ENCODE measurements at regions not wholly inside any gene's neighbourhood (a gene's known extent, or its start where the extent isn't known, plus 50 kb on each side); places are given as distances from the start of the nearest gene placed in this dataset.
A peak's percentile ranks its signal among the peaks of the same experiment; 100 is the strongest.
"Not testable (repeated sequence)": the region's sequence is repeated elsewhere in the genome, so short reads cannot be mapped to it uniquely, and the experiment has no call there.

GRCh38 chr1:89436856-89437255, 73.0 kb downstream of the GBP6 start:
- DNase-seq = no peak

- DNase-seq = not testable (repeated sequence)
Observed at GRCh38 chr1:89438301-89438700, 74.4 kb downstream of the GBP6 start.

GRCh38 chr1:89440911-89441310, 77.1 kb downstream of the GBP6 start:
- no peak for DNase-seq

- no peak for DNase-seq
Observed at GRCh38 chr1:89444791-89445190, 79.8 kb upstream of the LRRC8B start.

GRCh38 chr1:89451011-89451410, 73.6 kb upstream of the LRRC8B start:
- no peak for DNase-seq

- DNase-seq = no peak
Observed at GRCh38 chr1:89453123-89453972, 71.3 kb upstream of the LRRC8B start.

DNA sequence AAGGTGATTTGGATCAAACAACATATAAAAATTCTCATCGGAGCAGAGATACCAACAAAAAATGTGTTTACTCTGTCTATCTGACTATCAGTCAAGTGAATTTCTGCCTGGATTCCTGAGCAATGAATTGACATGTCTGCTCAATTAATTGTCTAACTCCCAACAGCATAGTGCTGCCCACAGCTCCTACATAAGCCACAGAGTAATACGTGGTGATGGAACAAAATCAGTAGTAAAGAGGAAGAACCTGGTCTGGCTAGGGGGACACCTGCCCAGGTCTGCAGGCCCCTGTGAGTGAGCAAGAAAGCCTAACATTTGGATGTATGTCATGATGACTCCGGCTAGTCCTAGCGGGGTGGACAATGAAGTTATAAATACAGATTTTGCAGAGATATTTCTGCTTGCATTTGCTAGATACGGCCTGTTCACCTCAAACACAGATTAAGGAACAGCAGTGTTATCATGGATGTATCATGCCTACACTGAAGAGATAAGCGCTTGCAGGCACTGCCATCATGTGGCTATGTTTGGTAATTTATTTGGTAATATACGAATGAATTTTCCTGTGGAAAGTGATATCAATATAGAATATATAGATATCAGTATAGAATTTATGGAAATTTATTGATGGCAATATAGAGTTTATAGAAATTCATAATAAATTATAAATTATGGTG, 69.6 kb upstream of the LRRC8B start:
- peak; percentile 52 for DNase-seq

DNA sequence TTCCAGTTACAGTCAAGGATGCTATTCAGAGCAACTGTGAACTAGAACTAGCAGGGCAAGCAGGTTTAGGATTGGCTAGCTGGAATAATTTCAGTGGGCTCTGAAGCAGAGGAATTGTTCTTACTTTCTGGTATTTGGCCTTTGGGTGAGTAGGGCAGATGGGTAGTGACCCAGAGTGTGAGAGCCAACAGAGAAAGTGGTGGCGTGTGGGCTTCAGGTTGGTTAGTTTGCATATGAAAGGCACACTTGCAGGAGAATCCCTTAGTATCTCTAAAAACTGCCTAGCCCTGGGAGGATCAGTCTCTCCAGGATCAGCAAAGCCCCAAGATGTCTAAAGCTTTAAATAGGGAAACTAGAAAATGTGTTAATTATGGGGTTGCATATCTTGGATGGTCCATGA, 67.6 kb upstream of the LRRC8B start:
- no peak for DNase-seq

DNA sequence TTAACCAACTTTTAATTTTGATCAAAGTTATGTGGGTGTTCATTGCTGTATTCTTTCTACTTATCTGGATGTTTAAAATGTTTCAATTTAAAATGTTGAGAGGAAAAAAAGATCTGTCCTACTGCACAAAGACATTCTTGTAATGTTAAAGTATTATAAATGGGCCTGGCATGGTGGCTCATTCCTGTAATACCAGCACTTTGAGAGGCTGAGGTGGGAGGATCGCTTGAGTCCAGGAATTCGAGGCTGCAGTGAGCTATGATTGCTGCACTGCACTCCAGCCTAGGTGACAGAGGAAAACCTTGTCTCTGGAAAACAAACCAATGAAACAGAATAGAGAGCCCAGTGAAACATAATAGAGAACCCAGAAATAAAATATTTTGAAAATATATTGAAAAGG, 65.5 kb upstream of the LRRC8B start:
- DNase-seq = no peak

DNA sequence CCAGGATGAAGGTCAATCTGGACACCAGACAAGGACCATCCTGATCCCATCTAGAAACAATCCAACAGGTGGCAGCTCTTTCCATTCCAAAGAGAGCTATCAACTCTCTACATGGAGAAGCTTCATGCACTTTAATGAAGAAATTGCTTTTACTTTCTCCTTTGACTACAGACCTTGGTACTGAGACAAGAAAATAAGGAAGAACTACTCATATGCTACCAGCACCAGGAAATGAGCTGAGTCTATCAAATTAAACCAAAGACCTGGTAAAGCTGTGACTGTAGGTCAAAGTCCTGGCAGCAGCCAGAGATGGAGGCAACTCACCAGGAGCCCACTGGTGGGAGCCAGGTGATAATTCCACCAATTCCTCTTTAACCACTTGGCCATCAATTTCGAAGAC, 64.3 kb upstream of the LRRC8B start:
- no peak for DNase-seq

GRCh38 chr1:89462250-89462649, 62.4 kb upstream of the LRRC8B start:
- DNase-seq = no peak

- DNase-seq = no peak
Observed at GRCh38 chr1:89464008-89464407, 60.6 kb upstream of the LRRC8B start.

- DNase-seq = no peak
Observed at GRCh38 chr1:89465201-89465600, 59.4 kb upstream of the LRRC8B start.

GRCh38 chr1:89466307-89466930, 58.2 kb upstream of the LRRC8B start:
- no peak for DNase-seq

GRCh38 chr1:89472253-89472652, 52.4 kb upstream of the LRRC8B start:
- no peak for DNase-seq

DNA sequence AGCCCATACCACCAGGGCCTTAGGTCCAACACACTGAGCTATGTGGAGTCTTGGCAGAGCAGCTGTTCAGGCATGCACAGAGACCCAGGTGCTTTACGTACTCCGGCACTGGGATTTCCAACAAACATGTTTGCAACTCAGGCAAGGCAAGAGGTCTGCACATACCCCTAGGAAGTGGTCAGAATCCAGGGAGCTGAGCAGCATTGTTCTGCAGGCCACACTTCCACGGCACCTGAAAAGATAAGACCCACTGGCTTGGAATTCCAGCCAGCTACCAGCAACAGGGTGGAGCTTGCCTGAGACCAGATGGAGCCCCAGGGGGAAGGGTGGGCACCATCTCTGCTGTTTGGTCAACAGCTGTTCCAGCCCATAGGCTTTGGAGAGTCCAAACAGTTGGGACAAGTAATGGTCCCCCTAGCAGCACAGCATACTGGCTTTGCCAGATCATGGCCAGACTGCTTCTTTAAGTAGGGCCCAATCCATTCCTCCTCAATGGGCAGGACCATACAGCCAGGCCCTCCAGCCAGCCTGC, 51.7 kb upstream of the LRRC8B start:
- DNase-seq = no peak
